ENCODE measurements at regions not wholly inside any gene's neighbourhood (a gene's known extent, or its start where the extent isn't known, plus 50 kb on each side); places are given as distances from the start of the nearest gene placed in this dataset.

DNA sequence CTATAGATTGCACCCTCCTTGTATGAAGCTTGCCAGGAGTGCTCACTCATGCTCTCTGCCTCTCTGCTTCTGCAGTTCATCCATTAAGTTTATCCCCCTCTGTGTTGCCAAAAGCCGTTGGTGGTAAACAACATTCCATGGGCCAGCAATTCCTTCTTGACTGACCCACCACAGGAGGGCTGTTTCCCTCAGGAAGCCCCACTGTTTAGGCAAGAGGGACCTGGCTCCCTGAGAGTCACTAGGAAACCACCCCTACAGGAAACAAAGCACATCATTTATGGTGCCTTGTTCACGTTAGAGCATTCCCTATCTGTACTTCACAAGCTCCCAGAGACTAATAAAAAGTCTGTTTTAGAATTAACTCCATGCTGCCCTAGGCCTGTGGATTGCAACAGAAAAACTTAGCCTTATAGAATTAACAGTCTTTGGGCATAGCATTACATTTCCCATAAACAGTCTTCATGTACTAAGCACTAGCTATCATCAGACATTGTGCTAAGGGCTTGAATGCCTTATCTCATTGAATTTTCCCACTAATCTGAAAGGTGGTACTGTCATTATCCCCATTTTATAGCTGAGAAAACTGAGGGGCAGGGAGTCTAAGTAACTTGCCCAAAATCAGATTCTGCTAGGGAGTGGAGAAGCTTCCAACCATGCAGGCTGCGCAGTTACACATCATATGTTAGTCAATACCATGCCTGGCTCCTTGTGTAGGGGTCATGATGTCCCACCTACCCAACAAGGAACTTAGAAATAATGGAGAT, 149.9 kb downstream of the SHQ1 start:
- DNase-seq, result no peak

DNA sequence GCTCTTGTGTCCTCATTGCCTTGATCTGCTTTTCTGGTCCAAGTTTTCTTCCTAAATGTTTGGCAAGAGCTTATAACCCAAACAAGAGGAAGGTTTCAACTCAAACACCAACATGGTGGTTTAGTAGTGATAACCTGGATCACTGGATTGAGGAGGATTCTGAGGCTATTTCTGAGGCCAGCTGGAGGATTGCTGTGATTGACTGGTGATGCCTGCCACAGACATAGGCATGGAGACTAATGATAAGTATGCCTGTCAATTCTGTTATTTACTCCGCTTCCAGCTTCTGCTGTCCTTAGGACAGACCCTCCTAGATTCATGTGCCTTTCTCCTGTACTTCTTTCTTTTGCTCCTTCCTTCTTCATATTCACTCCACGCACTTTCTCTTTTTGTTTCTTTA, 150.5 kb downstream of the SHQ1 start:
- no peak for DNase-seq

DNA sequence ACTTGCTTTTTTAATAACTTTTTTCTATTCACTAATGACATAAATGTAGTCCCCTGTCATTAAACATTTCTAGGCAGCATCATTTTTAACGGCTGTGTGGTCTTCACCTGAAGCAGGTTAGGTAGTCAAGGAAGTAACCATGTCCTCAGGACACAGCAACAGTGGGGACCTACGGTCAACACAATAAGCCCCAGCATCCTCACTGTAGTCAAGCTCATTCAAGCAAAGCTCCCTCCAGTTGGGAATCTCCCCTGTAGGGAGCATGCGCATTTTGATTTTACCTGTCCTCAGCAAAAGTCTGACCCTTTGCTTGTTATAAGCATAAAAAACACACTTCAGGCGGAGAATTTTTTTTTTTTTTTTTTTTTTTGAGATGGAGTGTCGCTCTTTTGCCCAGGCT, 151.4 kb downstream of the SHQ1 start:
- DNase-seq, result no peak

DNA sequence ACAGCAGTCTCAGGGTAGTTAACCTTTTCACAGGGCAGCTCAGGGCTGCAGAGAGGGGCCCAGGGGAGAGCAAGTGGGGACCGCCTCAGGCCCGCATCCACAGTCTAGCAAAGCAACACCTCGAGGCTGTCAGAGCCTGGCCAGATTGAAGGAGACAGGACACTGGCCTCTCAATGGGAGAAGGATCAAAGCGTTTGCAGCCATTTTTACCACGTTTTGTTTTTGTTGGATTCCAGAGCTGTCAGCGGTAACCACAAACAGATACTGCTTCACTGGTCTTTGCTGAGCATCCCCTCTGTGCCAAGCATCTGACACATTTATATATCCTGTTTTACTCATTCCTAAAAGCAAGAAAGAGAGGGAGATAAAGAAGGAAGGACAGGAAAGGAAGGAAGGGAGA, 153.8 kb downstream of the SHQ1 start:
- no peak for DNase-seq

DNA sequence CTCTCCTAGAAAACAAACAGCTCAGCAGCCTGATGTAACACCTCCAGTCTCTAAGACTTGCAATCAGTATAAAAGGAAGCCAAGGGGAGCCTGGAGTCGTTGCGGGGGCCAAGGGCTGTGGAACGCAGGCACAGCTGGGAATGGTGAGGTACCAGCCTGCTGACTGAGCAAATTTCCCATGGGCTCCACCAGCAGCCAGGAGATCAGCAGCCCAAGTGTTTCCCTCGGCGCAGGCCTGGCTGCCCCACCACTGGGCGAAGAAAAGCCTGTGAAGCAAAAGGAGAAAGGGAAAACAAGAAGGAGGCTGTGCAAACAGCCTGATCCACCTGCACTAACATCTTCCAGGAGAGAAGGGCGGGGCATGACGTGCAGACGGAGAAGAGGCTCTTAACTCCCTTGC, 155.3 kb downstream of the SHQ1 start:
- DNase-seq, result no peak

DNA sequence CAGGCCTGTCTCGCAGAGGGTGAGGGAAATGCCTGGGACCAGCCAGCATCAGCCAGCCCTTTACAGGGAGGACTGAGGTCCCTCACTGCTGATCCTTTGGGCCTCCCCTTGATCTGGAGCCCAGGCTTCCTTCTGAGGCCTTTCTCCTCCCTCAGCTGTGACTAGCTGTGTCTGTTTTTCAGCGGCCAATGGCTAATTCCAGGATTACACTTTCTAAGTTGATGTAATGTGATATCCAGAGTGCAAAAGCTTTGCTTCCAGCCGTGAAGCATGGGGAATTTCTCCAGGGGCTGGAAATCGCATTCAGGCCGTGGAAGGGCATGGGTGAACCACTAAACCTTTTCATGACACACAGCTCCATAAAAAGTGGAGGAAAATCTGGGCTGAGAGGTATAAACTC, 157.6 kb downstream of the SHQ1 start:
- DNase-seq, result no peak

DNA sequence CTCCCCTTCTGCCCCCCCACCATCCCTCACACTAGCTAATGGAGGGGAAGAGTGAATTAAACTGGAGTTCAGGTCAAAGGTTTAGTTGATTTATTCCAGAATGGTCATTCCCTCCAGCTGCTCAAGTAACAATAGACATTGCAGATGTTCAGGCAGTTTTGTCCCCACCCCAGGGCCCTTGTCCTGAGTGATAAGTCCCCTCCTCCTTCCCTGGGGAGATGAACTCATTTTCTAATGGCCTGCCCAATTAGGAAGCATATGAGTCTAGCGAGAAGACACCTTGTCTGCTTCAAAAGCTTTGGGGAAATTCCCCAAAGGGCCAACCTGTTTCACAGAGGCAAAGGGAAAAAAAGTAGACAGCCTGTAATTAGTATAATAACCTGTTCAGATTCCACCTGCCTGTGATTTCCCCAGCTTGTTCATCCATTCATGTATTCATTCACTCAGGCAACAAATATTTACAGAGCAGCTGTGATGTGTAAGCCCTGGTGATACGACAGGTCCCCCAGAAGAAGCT, 165.3 kb downstream of the SHQ1 start:
- DNase-seq, result no peak

DNA sequence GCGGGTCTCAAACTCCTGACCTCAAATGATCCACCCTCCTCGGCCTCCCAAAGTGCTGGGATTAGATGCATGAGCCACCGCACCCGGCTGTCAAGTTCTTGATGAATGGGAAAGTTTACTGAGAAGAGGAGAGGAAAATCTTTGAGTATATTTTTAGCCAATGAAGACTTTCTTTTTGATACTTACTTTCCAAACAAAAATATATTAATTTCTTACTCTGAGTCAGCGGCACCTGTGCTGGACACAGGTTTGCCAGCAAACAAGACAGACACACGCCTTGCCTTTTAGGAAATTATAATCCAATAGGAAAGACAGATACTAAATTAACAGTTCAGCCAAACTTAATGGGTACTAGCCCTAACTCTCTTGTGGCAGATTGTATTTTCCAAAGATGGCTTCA, 166.6 kb downstream of the SHQ1 start:
- DNase-seq, result no peak

DNA sequence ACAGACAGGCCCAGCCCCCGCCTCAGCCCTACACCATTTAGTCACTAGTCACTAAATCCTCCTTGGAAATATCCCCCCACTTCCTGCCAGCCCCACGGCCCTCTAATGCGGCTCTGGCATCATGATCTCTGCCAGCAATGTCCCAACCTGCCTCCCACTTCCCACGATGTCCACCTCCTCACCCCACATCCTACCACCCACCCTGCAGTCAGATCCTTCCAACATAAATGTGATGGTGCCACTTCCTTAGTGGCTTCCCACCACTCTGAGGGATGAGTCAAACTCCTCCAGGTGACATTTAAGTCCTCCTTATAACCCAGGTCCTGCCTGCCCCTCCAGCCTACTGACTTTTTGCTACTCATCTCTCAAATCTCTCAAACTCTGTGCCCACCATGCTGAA, 167.5 kb downstream of the SHQ1 start:
- no peak for DNase-seq

DNA sequence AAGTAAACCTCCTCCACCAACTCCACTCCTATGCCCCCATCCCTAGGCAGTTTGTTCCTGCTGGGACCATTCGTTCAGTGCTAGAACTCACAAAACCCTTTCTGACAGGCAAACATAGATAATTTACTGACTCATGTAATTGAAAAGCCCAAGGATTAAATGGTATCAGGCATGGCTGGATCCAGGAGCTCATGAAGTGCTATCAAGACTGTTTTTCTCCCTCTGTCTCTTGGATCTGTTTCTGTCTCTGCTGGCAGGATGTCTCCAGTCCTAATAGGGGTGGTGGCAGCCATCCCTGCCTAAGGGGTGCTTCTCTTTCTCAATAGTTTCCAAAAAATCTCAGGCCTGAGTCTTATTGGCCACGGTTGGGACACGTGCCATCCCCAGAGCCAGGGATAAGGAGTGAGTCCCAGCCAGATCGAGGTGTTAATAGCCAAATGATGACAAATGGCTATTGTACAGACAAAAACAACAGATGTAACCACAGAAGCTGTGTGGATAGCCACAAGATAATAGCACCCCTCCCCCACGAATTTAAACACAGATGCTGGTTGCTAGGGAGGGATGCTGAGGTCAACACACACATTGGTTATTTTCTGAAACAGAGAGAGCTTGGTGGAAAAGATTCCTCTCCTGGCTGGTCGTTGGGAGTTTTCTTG, 168.6 kb downstream of the SHQ1 start:
- no peak for DNase-seq

DNA sequence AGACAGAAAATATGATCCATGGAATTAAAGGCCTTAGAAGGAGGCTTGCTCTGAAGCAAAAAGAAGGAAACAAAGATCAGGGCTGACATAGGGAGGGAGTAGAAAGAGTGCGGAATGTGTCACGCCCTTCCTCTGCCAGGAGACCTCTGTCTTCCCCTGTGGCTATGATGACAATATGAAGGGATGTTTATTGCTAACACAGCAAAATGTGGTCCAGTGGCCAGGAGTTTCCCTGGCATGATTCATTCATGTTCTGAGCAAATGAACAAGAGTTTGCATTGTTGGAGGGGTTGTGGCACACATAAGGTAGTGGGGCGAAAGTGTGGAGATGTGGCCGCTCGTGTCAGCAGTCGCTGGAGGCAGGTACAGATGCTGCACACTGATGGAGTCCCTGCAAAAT, 169.4 kb downstream of the SHQ1 start:
- DNase-seq, result no peak

DNA sequence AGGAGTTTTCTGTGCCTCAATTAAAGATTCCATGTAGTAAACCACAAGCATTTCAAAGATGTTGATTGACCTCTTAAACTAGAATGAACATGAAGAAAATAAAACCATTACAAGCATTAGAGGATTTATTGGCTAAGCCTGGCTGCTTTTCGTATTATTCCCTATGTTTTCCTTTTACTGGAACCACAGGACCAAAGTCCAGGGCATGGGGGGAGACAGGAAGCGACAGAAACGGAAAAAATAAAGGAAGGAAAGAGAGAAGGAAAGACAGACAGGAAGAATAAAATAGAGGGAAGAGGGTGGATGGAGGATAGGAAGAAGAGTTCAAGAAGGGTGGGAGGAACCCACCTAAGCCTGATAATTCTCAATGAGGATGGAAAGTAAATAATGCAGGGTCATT, 169.9 kb downstream of the SHQ1 start:
- DNase-seq, result no peak

DNA sequence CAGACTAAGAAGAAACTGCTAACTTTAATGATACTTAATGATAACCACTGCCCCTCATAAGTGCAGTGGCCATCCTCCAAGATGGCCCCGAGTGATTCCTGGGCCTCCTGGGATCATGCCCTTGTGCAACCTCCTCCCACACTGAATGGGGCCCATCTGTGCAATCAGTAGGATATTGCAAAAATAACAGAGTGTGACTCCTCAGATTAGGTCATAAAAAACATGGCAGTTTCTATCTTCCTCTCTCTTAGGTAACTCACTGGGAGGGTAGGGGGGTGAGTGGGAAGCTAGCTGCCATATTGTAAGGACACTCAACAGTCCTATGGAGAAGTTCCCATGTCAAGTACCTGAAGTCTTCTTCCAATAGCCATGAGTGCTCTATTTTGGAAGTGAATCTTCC, 173.0 kb downstream of the SHQ1 start:
- no peak for DNase-seq

DNA sequence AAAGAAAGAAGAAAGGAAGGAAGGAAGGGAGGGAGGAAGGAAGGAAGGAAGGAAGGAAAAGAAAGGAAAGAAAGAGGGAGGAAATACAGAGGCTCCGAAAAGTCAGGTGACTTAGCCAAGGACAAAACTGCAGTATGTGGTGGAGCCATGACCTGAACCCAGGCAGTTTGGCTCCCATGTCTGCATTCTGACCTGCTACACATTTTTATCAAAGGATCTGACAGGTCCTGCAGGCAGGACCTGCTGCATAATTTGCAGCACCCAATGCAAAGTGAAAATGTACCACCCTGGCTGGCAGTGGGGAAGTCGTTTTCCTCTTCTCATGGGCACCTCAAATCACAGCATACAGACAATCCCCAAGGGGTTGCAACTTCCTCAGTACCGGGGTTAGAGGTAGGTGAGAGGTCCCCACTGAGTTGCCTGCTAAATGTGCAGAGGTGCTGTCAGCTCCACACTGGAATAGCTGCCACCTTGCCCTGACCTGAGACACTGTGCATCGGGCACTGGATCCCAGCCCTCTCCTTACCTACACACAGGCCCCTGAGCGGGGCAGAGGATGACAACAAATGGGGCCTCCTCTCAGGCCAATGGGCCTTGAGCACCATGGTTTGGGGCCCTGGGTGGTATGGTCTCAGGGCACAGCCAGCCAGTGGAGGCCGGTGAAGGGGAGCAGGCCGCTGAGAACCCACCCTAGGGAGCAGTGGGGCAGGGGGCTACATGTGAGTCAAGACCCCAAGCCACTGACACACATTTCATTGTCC, 175.1 kb downstream of the SHQ1 start:
- no peak for DNase-seq

DNA sequence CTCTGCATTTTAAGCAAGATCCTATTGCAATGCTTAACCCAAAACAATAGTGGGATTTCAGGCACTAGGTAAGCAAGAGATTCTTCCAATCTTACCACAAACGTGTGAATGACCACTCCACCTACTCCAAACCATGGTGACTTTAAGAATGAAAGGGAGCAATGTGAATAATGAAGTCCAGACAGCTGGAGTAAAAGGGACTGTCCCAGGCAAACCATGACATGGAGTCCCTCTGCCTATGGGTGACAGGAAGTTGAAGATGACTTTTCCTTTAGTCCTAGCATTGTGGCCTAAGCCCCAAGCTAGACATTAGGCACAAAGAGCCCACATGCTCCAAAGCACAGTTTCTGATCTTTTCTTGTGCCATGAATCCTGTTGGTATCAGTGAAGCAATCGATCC, 179.0 kb downstream of the SHQ1 start:
- no peak for DNase-seq

DNA sequence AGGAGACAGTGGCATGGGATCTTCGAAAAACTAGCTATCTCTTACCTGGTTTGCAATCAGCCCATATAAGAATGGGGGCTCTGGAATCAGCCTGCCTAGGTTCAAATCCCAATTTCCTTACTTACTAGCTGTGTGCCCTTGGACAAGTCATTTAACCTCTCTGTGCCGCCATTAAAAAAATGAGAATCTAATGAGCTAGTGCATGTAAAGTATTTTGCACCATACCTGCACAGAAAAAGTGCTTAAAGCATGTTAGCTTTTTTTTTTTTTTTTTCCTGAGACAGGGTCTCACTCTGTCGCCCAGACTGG, 181.8 kb downstream of the SHQ1 start:
- no peak for DNase-seq

DNA sequence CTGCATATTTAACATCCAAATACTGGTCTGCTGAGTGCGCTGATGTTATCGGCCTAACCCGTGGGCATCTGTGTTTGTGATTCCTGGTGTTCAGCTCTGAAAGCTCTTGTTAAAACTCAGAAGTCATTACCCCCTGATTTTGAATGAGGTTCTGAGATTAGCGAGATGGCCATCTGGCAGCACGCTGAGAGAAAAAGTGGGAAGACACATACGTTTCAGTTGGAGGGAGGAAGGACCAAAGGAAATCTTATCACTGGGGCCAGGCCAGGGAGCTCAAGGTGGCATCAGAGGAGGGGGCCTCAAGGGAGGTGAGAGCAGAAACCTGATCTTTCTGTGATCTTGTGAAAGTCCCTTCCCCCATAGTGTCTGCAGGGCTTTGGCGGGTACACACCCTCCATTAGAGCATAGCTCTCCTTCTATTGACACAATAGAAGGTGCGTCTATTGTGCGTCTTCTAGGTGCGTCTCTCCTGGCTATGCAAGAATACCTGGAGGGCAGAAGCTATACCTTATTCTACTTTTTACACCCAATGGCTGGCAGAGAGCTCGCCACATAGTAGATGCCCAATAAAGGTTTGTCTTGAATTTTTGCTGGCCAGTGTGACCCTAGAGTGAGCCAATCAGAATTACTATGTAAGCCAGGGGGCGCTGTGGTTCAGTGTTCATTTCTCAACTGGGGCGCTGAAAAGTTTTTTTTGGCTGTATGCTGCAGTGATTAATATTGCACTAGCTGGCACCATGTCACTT, 182.4 kb downstream of the SHQ1 start:
- DNase-seq, result peak; percentile 53

DNA sequence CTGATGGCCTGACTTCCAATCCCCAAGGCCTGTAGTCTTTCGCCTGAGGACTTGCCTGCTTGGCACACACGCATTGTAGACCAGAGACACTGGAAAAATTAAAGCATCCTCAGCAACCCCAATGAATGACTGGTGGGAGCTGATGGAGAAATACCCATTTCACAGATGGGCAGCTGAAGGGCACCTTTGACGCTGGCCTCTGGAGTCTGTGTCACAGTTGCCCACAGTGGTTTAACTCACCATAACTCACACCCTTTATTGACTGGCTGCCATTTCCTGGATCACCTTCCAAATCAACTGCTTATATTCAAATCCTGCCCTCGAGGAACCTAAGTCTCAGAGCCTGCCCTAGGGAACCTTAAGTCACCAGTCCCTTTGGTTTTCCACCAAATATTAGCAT, 183.1 kb downstream of the SHQ1 start:
- DNase-seq, result no peak

DNA sequence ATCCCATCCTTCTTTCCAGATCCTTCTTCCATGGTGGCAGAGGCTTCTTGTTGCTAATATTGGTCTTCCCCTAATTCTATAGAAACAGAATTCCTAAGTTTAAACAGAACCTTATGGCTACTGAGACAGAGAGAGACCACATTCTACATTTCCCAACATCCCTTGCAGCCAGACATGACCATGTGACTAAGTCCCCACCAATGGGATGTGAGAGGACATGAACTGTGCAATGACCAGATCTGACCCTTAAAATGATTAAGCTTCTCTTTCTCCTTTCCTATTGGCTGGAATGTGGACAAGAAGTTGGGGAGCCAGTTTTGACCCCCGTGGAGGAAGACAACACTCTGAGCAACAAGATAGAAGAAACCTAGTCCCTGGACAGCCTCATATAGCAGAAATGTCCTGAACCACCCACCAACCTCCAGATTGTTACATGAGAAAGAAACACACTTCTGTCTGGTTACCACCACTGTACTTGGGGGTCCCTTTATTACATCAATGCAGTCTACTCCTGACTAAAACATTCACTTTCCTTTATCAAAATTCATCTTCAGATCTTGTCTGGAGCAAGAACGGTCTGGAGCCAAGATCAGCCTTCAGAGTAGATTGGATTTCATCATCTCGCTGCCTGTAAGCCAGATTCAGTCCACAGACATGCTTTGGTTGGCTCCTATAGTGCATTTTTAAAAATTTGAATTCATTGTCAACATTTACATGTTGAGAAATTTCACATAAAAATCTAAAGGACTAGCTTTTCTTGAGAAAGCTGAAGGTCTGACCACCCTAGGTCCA, 183.9 kb downstream of the SHQ1 start:
- DNase-seq, result no peak

DNA sequence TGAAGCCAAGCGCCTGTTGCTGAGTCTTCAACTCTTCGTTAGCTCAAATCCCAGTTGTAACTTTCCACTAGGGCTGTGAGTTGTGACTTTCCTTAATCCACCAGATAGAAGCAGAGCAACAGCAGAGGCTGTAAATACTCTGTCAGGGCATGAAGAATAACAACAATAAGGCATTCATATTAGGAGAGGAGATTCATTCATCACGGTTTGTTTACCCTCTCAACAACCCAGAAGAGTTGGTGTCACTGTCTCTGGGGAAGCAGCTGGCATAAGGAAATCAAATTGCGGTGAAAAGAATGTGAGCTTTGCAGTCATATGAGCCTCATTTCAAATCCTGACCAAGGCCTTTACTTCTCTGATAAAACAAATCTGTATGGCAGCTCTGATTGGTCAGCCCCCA, 184.8 kb downstream of the SHQ1 start:
- no peak for DNase-seq

DNA sequence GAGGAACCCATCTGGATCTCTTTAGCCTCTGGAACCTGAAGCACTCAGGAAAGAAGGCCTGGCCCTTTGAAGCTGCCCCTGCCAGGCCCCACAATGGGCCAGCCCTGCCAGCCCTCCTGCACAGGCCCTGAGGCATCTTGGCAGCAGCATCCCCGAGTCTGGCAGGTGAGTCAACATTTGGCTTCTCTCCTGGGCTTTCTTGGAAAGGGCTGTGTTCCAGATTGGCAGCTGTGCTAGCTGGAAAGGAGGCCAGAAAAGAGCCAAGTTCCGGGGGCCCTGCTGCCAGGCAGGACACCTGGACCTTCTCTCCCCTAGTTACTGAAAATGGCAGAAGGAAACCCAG, 187.2 kb downstream of the SHQ1 start:
- no peak for DNase-seq

DNA sequence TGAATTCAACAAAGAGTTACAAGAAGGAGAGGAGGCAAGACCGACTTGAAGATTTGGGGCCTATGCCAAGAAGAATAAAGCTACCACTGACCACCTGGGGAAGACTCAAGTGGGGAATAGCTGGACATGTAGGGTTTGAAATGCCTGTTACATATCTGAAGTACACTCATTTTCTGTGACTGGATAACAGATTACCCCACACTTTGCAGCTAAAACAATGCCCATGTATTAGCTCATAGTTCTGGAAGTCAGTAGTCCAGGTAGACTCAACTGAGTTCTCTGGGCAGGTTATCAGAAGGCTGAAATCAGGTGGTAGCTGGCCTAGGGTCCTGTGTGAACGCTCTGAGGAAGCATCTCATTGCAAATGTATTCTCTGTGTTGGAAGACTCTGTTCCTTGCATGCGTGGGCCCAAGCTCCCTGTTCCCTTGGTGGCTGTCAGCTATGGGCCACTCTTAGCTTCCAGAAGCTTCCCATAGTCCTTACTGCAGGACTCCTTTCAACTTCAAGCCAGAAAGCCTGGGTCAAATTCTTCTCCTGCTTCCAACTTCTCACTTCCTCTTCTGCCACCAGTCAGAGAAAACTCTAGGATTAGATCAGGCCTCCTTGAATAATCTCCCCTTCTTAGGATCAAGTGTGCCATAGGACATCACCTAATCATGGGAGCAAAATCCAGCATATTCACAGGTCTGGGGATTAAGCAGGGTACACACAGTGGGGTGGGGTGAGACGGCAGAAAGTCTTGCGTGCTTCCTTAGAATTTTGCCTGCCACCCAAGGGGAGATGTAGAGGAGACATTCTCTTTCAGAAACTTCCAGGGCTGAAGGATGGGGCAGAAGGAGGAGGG, 187.8 kb downstream of the SHQ1 start:
- no peak for DNase-seq
